Thyroid gland (tissue), 4 donors: ENCODE measurements at regions not wholly inside any gene's neighbourhood (a gene's known extent, or its start where the extent isn't known, plus 50 kb on each side); places are given as distances from the start of the nearest gene placed in this dataset.

ENCODE experiments used
- DNase-seq, 2 donors: peaks; one replicate each; pipeline ENCODE4 v3.0.0-alpha.2; 2019
- H3K27ac ChIP-seq, 3 donors: fragments of 200-600 bp; sonication (generic); 1 replicate in 2 of 3; 2 replicates in 1 of 3; pipeline ENCODE4 v1.5.1; 2016 to 2019; ENCODE audit warnings: mild to moderate bottlenecking in 1 of 3, moderate library complexity in 1 of 3
- H3K27me3 ChIP-seq: fragments of 200-600 bp; sonication (generic); one replicate; pipeline ENCODE4 v1.5.1; 2019
- H3K36me3 ChIP-seq, 2 donors: fragments of 200-600 bp; sonication (generic); one replicate each; pipeline ENCODE4 v1.5.1; 2016 to 2019
- H3K4me1 ChIP-seq, 2 donors: fragments of 200-600 bp; sonication (generic); one replicate each; pipeline ENCODE4 v1.5.1; 2017 to 2019
- H3K4me3 ChIP-seq, 3 donors: fragments of 200-600 bp; sonication (generic); replicated peaks in 1 of 3; 1 replicate in 2 of 3; 2 replicates in 1 of 3; pipeline ENCODE4 v1.5.1; 2016; ENCODE audit warnings: mild to moderate bottlenecking in 1 of 3
- H3K9me3 ChIP-seq: fragments of 200-600 bp; sonication (generic); one replicate; pipeline ENCODE4 v1.5.1; 2017
- POLR2A ChIP-seq, 2 donors: fragments of 450-650 bp; IDR thresholded peaks; one replicate each; pipeline ENCODE4 v1.6.1; 2017; ENCODE audit warnings: antibody characterized with exemption in 2 of 2, mild to moderate bottlenecking in 2 of 2, moderate library complexity in 1 of 2
- WGBS, 2 donors: methylation state at CpG; one replicate each; pipeline ENCODE4 v1.1.5; 2017; 5-methylcytosine and 5-hydroxymethylcytosine counted together
- intact Hi-C: fragments of 100-400 bp; cut with DNase I; formaldehyde crosslinking; loops from one replicate; pipeline ENCODE4 v1.15.1; 2023
- TF ChIP-seq, protein P1 (sequence below), 6 experiments: fragments of 200-600 bp in 3 of 6; fragments of 450-650 bp in 3 of 6; sonication (generic) in 3 of 6; IDR thresholded peaks; one replicate each; pipeline ENCODE4 v1.5.1; 2016 to 2019; ENCODE audit warnings: antibody characterized with exemption in 6 of 6, mild to moderate bottlenecking in 2 of 6, inconsistent platforms in 1 of 6, moderate library complexity in 1 of 6

DNA sequence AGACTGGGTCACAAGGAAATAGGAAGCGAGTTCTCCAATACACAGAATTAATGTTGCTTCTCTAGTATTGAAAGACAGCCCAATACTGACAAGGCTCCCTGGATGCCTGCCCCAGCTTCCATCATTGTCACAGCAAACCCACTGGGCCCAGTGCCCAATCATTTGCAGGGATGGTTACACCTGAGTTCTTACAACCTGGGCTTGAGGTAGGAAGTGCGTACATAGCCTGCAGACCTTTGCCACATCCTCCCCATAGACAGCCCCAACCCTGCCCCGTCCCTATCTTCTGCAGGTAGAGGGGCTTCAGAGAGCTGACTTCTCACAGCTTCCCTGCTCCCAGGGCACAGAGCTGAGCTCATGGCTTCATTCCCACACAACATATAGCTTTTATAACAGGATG, 108.1 kb upstream of the UBL3 start:
- H3K4me3 ChIP-seq: no peak overlapping the region
- intact Hi-C loops: no loop called here
- no peak overlapping the region for H3K27ac ChIP-seq
- TF ChIP-seq POLR2A (IDR thresholded peaks at IDR 0.05): no peak
- TF ChIP-seq, protein P1, sequence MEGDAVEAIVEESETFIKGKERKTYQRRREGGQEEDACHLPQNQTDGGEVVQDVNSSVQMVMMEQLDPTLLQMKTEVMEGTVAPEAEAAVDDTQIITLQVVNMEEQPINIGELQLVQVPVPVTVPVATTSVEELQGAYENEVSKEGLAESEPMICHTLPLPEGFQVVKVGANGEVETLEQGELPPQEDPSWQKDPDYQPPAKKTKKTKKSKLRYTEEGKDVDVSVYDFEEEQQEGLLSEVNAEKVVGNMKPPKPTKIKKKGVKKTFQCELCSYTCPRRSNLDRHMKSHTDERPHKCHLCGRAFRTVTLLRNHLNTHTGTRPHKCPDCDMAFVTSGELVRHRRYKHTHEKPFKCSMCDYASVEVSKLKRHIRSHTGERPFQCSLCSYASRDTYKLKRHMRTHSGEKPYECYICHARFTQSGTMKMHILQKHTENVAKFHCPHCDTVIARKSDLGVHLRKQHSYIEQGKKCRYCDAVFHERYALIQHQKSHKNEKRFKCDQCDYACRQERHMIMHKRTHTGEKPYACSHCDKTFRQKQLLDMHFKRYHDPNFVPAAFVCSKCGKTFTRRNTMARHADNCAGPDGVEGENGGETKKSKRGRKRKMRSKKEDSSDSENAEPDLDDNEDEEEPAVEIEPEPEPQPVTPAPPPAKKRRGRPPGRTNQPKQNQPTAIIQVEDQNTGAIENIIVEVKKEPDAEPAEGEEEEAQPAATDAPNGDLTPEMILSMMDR (IDR thresholded peaks at IDR 0.05): no peak
- H3K27me3 ChIP-seq: no peaks in the 10 kb centered on the region
- no peaks in the 10 kb centered on the region for H3K9me3 ChIP-seq
- H3K4me1 ChIP-seq: peaks cover 8 to 10% of the 10 kb centered on the region in 2 donors
- DNase-seq: peak; percentile 76 to 82
- 62 to 66% methylated on average over 3 of the region's 3 CpGs for WGBS, 2 donors
- no peaks in the 10 kb centered on the region for H3K36me3 ChIP-seq

DNA sequence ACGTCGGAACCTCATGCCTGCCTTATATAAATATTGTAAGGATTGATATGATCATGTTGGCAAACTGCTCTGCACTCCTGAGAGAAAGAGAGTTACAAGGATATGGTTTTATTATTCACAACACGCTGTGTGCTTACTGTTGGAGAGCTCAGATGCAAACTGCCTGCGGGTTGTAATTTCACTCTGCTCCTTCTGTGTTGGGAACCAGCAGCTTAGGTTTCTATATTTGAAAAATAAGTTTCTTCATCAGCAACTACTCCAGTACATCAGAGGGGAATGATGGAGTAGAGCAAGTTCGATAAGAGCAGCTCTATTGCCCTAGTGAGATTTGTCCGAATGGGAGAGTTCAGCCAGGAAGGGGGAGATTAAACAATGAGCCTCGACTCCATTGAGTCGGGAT, 106.9 kb upstream of the UBL3 start:
- TF ChIP-seq POLR2A (IDR thresholded peaks at IDR 0.05): no peak
- TF ChIP-seq, protein P1 (IDR thresholded peaks at IDR 0.05): no peak
- H3K4me3 ChIP-seq: no peak overlapping the region
- H3K9me3 ChIP-seq: no peaks in the 10 kb centered on the region
- intact Hi-C loops: no loop called here
- DNase-seq: no peak
- H3K4me1 ChIP-seq: peaks cover 8 to 10% of the 10 kb centered on the region in 2 donors
- H3K27ac ChIP-seq: no peak overlapping the region
- H3K36me3 ChIP-seq: no peaks in the 10 kb centered on the region
- H3K27me3 ChIP-seq: no peaks in the 10 kb centered on the region
- WGBS, 2 donors: 58 to 61% methylated on average over 8 of the region's 8 CpGs

DNA sequence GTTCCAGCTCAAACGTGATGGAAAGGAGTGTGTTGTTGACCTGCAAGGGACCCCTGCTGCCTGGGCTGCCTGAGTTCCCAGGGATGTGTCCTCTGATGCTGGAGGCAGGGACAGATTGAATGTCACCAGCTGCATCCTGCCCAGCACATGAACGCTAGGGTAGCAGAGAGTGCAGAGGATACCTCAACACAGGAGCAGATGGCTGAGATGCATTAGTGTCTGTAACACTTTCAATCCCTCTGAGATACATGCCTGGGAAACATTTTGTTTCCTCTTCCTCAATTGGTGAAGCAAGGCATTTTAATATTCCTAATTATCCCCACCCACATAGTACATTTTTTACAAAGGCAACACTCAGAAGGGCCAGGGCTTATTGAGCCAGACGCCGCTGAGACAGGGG, 106.4 kb upstream of the UBL3 start:
- 34 to 45% methylated on average over 4 of the region's 4 CpGs for WGBS, 2 donors
- TF ChIP-seq POLR2A (IDR thresholded peaks at IDR 0.05): no peak
- TF ChIP-seq, protein P1 (IDR thresholded peaks at IDR 0.05): no peak
- Histone ChIP-seq H3K4me1 (peaks cover 8 to 10% of the 10 kb centered on the region in 2 donors), H3K36me3 (no peaks in the 10 kb centered on the region), H3K9me3 (no peaks in the 10 kb centered on the region), H3K27me3 (no peaks in the 10 kb centered on the region), H3K27ac (no peak overlapping the region), H3K4me3 (no peak overlapping the region)
- intact Hi-C loops: no loop called here
- DNase-seq: no peak

DNA sequence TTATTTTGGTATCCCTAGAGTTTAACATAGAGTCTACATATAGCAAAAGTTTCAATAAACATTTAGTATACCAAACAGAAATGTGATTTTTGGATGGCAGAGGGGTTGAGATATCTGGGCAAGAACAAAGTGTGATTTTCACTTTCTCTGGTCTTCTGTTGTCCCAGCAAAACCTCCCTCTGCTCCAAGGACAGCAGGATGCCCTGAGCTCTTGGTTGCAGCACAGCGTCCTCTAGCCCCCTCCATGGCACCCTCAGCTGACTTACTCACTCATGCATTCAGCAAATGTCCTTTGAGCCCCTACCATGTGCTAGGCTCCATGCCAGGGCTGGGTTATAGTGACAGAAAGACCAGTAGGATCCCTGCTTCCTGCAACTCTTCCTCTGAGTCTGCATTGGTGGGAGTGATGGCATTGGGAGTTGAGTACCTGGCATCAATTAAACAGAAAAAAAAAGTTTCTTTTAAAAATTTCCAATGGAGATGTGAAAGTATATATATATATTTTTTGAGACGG, 104.8 kb upstream of the UBL3 start:
- H3K36me3 ChIP-seq: no peaks in the 10 kb centered on the region
- 65 to 70% methylated on average over 2 of the region's 2 CpGs for WGBS, 2 donors
- H3K27me3 ChIP-seq: no peaks in the 10 kb centered on the region
- no peaks in the 10 kb centered on the region for H3K9me3 ChIP-seq
- H3K4me3 ChIP-seq: no peak overlapping the region
- peak in 1 of 2 donors; percentile 14 for DNase-seq
- H3K4me1 ChIP-seq: peaks cover 8 to 10% of the 10 kb centered on the region in 2 donors
- no peak overlapping the region for H3K27ac ChIP-seq
- intact Hi-C loops: no loop called here
- TF ChIP-seq, protein P1 (IDR thresholded peaks at IDR 0.05): no peak
- no peak for TF ChIP-seq POLR2A (IDR thresholded peaks at IDR 0.05)

DNA sequence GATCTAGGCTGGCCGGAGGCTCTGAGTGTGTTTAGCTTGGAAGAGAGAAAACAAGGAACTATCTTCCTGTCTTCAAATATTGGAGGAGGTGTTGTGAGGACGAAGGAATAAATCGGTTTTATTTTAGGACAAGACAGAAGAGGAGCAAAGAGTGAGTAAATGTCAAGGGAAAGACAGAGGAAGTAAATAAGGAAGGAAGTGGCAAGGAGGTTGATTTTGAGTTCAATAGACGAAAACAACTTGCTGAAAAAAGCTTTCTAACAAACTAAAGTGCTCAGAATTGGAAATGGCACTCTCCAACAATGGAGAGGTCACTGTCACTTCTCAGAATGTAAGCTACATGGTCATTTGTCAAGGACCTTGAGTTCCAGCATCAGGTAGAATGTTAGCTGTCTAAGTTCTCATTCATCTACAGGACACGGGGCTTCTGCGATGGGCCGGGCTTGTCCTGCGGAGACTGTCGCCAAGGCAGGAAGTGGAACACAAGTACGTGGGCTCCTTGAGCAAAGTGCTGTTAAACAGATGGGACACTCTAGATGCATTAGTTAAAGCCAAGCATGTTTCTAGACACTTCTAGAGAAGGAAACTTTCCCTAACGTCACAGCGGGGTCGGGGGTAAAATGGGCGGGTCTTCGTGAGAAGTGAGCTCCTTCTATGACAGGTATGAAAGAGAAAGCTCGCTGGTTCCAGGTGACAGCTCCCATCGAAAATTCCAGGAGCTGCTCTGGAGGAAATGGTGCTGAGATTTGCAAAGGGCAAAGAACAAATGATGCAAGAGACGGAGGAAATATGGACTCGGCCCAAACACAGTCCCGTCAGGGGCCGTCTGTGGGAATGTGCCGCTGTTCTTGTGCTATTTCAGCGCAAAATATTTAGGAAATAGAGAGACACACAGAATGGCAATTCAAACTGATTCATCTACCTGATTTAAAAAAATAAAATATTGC, 103.9 kb upstream of the UBL3 start:
- no peak overlapping the region for H3K4me3 ChIP-seq

More for the DNA sequence above, 103.9 kb upstream of the UBL3 start:
- Histone ChIP-seq H3K27me3 (no peaks in the 10 kb centered on the region), H3K4me1 (peaks cover 8 to 10% of the 10 kb centered on the region in 2 donors), H3K27ac (peak overlapping the region in 1 of 3 donors; percentile 25), H3K9me3 (no peaks in the 10 kb centered on the region), H3K36me3 (no peaks in the 10 kb centered on the region)
- 40 to 50% methylated on average over 23 of the region's 23 CpGs for WGBS, 2 donors
- peak; percentile 55 to 56 for DNase-seq
- intact Hi-C loops: no loop called here
- TF ChIP-seq, protein P1 (IDR thresholded peaks at IDR 0.05): no peak
- no peak for TF ChIP-seq POLR2A (IDR thresholded peaks at IDR 0.05)
